ENCODE measurements at regions not wholly inside any gene's neighbourhood (a gene's known extent, or its start where the extent isn't known, plus 50 kb on each side); places are given as distances from the start of the nearest gene placed in this dataset.

- TF ChIP-seq, protein P1, sequence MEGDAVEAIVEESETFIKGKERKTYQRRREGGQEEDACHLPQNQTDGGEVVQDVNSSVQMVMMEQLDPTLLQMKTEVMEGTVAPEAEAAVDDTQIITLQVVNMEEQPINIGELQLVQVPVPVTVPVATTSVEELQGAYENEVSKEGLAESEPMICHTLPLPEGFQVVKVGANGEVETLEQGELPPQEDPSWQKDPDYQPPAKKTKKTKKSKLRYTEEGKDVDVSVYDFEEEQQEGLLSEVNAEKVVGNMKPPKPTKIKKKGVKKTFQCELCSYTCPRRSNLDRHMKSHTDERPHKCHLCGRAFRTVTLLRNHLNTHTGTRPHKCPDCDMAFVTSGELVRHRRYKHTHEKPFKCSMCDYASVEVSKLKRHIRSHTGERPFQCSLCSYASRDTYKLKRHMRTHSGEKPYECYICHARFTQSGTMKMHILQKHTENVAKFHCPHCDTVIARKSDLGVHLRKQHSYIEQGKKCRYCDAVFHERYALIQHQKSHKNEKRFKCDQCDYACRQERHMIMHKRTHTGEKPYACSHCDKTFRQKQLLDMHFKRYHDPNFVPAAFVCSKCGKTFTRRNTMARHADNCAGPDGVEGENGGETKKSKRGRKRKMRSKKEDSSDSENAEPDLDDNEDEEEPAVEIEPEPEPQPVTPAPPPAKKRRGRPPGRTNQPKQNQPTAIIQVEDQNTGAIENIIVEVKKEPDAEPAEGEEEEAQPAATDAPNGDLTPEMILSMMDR (IDR thresholded peaks at IDR 0.05; ENCODE audit: control extremely low read depth, extremely low read depth): no peak
- WGBS, 2 donors: 86 to 90% methylated on average over 6 of the region's 6 CpGs
- ATAC-seq (ENCODE audit: insufficient read depth, low FRiP score) (no peak), DNase-seq (no peak)
- H3K27ac ChIP-seq (ENCODE audit: low read depth in 1 of 2, low read length in 1 of 2): no peak overlapping the region
- H3K4me3 ChIP-seq: no peak overlapping the region
- no peaks in the 10 kb centered on the region for H3K9me3 ChIP-seq (ENCODE audit: control insufficient read depth in 4 of 4, insufficient read depth in 3 of 4, low read length in 3 of 4)
- no peak overlapping the region for H3K9ac ChIP-seq (ENCODE audit: insufficient read depth in 1 of 2, low read length in 2 of 2)
- H3K4me1 ChIP-seq (ENCODE audit: control insufficient read depth in 5 of 5, insufficient read depth in 5 of 5, low read length in 5 of 5): no peaks in the 10 kb centered on the region
- H3K36me3 ChIP-seq (ENCODE audit: control insufficient read depth in 4 of 4, insufficient read depth in 4 of 4, low read length in 4 of 4): no peaks in the 10 kb centered on the region
- no peaks in the 10 kb centered on the region for H3K27me3 ChIP-seq (ENCODE audit: control insufficient read depth in 3 of 3, insufficient read depth in 3 of 3, low read length in 2 of 3)
These were observed 810.3 kb upstream of the CRIM1 start for GRCh38 chr2:35545301-35545700.

DNA sequence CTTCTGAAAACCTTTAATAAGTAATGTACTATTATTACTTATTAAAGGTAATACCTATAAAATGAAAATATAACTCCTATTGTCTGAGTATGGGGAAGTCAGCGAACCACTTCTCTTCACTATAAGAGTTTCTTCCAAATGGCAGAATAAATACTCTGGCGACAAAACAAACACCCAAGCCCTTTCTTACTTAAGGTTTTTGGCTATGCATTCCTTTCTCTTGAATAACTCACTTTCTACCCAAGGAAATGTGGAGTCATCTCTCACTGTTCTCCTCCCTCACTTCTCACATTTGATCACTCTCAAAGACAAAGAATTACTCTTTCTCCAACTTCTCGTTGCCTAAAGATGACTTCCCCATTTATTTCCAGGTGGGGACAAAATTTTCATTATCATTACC is 816.8 kb upstream of the CRIM1 start:
- Histone ChIP-seq H3K9ac (ENCODE audit: insufficient read depth in 1 of 2, low read length in 2 of 2) (no peak overlapping the region), H3K9me3 (ENCODE audit: control insufficient read depth in 4 of 4, insufficient read depth in 3 of 4, low read length in 3 of 4) (peaks cover 0 to 2% (median 0%) of the 10 kb centered on the region in 4 donors), H3K27me3 (ENCODE audit: control insufficient read depth in 3 of 3, insufficient read depth in 3 of 3, low read length in 2 of 3) (no peaks in the 10 kb centered on the region), H3K4me3 (no peak overlapping the region), H3K36me3 (ENCODE audit: control insufficient read depth in 4 of 4, insufficient read depth in 4 of 4, low read length in 4 of 4) (no peaks in the 10 kb centered on the region), H3K27ac (ENCODE audit: low read depth in 1 of 2, low read length in 1 of 2) (no peak overlapping the region), H3K4me1 (ENCODE audit: control insufficient read depth in 5 of 5, insufficient read depth in 5 of 5, low read length in 5 of 5) (no peaks in the 10 kb centered on the region)
- ATAC-seq (ENCODE audit: insufficient read depth, low FRiP score) (no peak), DNase-seq (no peak)
- WGBS, 2 donors: 69 to 83% methylated on average over 3 of the region's 3 CpGs
- TF ChIP-seq, protein P1 (IDR thresholded peaks at IDR 0.05; ENCODE audit: control extremely low read depth, extremely low read depth): no peak

GRCh38 chr2:35530615-35531135 is 824.9 kb upstream of the CRIM1 start:
- ATAC-seq (ENCODE audit: insufficient read depth, low FRiP score): no peak
- no peaks in the 10 kb centered on the region for H3K27me3 ChIP-seq (ENCODE audit: control insufficient read depth in 3 of 3, insufficient read depth in 3 of 3, low read length in 2 of 3)
- WGBS, 2 donors: 88 to 93% methylated on average over 5 of the region's 5 CpGs

More at GRCh38 chr2:35530615-35531135, 824.9 kb upstream of the CRIM1 start:
- no peak for DNase-seq
- Histone ChIP-seq H3K36me3 (ENCODE audit: control insufficient read depth in 4 of 4, insufficient read depth in 4 of 4, low read length in 4 of 4) (no peaks in the 10 kb centered on the region), H3K4me3 (no peak overlapping the region), H3K4me1 (ENCODE audit: control insufficient read depth in 5 of 5, insufficient read depth in 5 of 5, low read length in 5 of 5) (no peaks in the 10 kb centered on the region), H3K9me3 (ENCODE audit: control insufficient read depth in 4 of 4, insufficient read depth in 3 of 4, low read length in 3 of 4) (peaks cover 0 to 7% (median 4%) of the 10 kb centered on the region in 4 donors), H3K27ac (ENCODE audit: low read depth in 1 of 2, low read length in 1 of 2) (no peak overlapping the region), H3K9ac (ENCODE audit: insufficient read depth in 1 of 2, low read length in 2 of 2) (no peak overlapping the region)
- TF ChIP-seq, protein P1 (IDR thresholded peaks at IDR 0.05; ENCODE audit: control extremely low read depth, extremely low read depth): no peak

Data from lung (tissue), 11 donors.